Vagina (tissue), 2 donors: ENCODE measurements at regions not wholly inside any gene's neighbourhood (a gene's known extent, or its start where the extent isn't known, plus 50 kb on each side); places are given as distances from the start of the nearest gene placed in this dataset.

ENCODE experiments used
- CTCF ChIP-seq, 3 experiments: fragments of 450-650 bp in 2 of 3; fragments of 200-600 bp in 1 of 3; sonication (generic) in 1 of 3; IDR thresholded peaks; one replicate each; pipeline ENCODE4 v1.5.1; 2017 to 2019; ENCODE audit warnings: antibody characterized with exemption in 3 of 3, mild to moderate bottlenecking in 2 of 3, moderate library complexity in 2 of 3
- POLR2A ChIP-seq, 2 donors: fragments of 450-650 bp; IDR thresholded peaks; one replicate each; pipeline ENCODE4 v1.6.1; 2017; ENCODE audit warnings: antibody characterized with exemption in 2 of 2, mild to moderate bottlenecking in 2 of 2, moderate library complexity in 2 of 2
- POLR2AphosphoS5 ChIP-seq, 2 donors: sonication (generic); formaldehyde crosslinking; IDR thresholded peaks; one replicate each; pipeline ENCODE4 v1.9.0; 2017; ENCODE audit warnings: antibody characterized with exemption in 2 of 2, mild to moderate bottlenecking in 2 of 2, low read depth in 1 of 2; ENCODE audit not compliant: insufficient read depth in 1 of 2

- no peak for TF ChIP-seq POLR2A (IDR thresholded peaks at IDR 0.05)
- no peak for TF ChIP-seq POLR2AphosphoS5 (IDR thresholded peaks at IDR 0.05; ENCODE audit: insufficient read depth in 1 of 2, low read depth in 1 of 2)
- no peak for TF ChIP-seq CTCF (IDR thresholded peaks at IDR 0.05)
These were observed 89.2 kb upstream of the SNRK start for GRCh38 chr3:43197181-43197580.
